ENCODE measurements at regions not wholly inside any gene's neighbourhood (a gene's known extent, or its start where the extent isn't known, plus 50 kb on each side); places are given as distances from the start of the nearest gene placed in this dataset.

- no peak overlapping the region for H2BK15ac ChIP-seq (ENCODE audit: low read depth, low read length)
- no peak for DNase-seq
- H2BK120ac ChIP-seq (ENCODE audit: low read depth, low read length, poor library complexity, severe bottlenecking) = no peak overlapping the region
- no peak overlapping the region for H3K18ac ChIP-seq (ENCODE audit: insufficient read length, low read depth, low read length)
- no peak overlapping the region for H3T11ph ChIP-seq (ENCODE audit: low read length)
- no peak overlapping the region for H2AFZ ChIP-seq (ENCODE audit: low read length)
- H4K20me1 ChIP-seq (ENCODE audit: control insufficient read depth, insufficient read depth, insufficient read length) = no peaks in the 10 kb centered on the region
- no peaks in the 10 kb centered on the region for H3K9me3 Mint-ChIP-seq
- H3K27ac ChIP-seq (ENCODE audit: insufficient read length, low read depth, low read length) = no peak overlapping the region
- H2BK20ac ChIP-seq (ENCODE audit: low read depth, low read length, poor library complexity, severe bottlenecking) = no peak overlapping the region
- H3K27me3 ChIP-seq (ENCODE audit: insufficient read depth, low read length) = no peaks in the 10 kb centered on the region
- no peak overlapping the region for H3K4me2 ChIP-seq (ENCODE audit: insufficient read depth, insufficient read length, low read length)
- H3K4me1 ChIP-seq (ENCODE audit: insufficient read depth, low read length) = no peaks in the 10 kb centered on the region
- no peaks in the 10 kb centered on the region for H3K79me2 ChIP-seq (ENCODE audit: insufficient read depth, low read length)
- H3K9me3 ChIP-seq (ENCODE audit: control insufficient read depth, low read depth, low read length) = no peaks in the 10 kb centered on the region
- H3K27ac Mint-ChIP-seq = no peak overlapping the region
- H4K8ac ChIP-seq (replicated peaks; ENCODE audit: insufficient read length, low read depth, low read length) = no peak overlapping the region
- H3K4me1 Mint-ChIP-seq = peaks cover 5 to 6% of the 10 kb centered on the region in 2 experiments
- H3K79me1 ChIP-seq (ENCODE audit: insufficient read depth, low read depth, low read length, poor library complexity, severe bottlenecking) = no peaks in the 10 kb centered on the region
- H3K4me3 Mint-ChIP-seq = no peak overlapping the region
- no peaks in the 10 kb centered on the region for H3K36me3 Mint-ChIP-seq (ENCODE audit: insufficient read depth in 1 of 3, low read depth in 3 of 3)
- no CpG with 5 or more reads among the region's 4 CpGs for WGBS (ENCODE audit: extremely low coverage, insufficient read length, low lambda C conversion rate)
- H3K14ac ChIP-seq (ENCODE audit: insufficient read depth, low read length) = no peak overlapping the region
- H3K23ac ChIP-seq (ENCODE audit: insufficient read length, low read depth, low read length) = no peak overlapping the region
- TF ChIP-seq CTCF (conservative IDR thresholded peaks at IDR 0.05) = no peak
- no peak overlapping the region for H2BK5ac ChIP-seq (ENCODE audit: insufficient read length, low read length)
- no peak overlapping the region for H4K91ac ChIP-seq (ENCODE audit: insufficient read length, low read depth, low read length)
- H2BK12ac ChIP-seq (ENCODE audit: insufficient read length, low read depth, low read length) = no peak overlapping the region
- H3K27me3 Mint-ChIP-seq (ENCODE audit: low read depth) = no peaks in the 10 kb centered on the region; the same call in none of the 2 replicates
- no peak overlapping the region for H4K5ac ChIP-seq (ENCODE audit: insufficient read length, low read depth, low read length)
- H2AK5ac ChIP-seq (ENCODE audit: insufficient read length, low read length) = no peak overlapping the region
- H3K4ac ChIP-seq (ENCODE audit: low read depth, low read length) = no peak overlapping the region
- no peaks in the 10 kb centered on the region for H3K23me2 ChIP-seq (ENCODE audit: insufficient read length, low read depth, low read length, poor library complexity, severe bottlenecking)
- H3K9ac ChIP-seq (ENCODE audit: extremely low read depth, insufficient read length, low read length) = no peak overlapping the region
- no peak overlapping the region for H3K56ac ChIP-seq (ENCODE audit: insufficient read length, low read depth, low read length)
Observed at GRCh38 chr11:15346907-15347306, 232.2 kb downstream of the INSC start.

All from H9 (cell line).